NCI-H1930 (cell line): ENCODE measurements at regions not wholly inside any gene's neighbourhood (a gene's known extent, or its start where the extent isn't known, plus 50 kb on each side); places are given as distances from the start of the nearest gene placed in this dataset.
"Not testable (repeated sequence)": the region's sequence is repeated elsewhere in the genome, so short reads cannot be mapped to it uniquely, and the experiment has no call there.

Experiments used
- DNase-seq, 2 experiments: peaks; one replicate each; lab custom pipeline; 2025; lab: John Stamatoyannopoulos, UW

DNA sequence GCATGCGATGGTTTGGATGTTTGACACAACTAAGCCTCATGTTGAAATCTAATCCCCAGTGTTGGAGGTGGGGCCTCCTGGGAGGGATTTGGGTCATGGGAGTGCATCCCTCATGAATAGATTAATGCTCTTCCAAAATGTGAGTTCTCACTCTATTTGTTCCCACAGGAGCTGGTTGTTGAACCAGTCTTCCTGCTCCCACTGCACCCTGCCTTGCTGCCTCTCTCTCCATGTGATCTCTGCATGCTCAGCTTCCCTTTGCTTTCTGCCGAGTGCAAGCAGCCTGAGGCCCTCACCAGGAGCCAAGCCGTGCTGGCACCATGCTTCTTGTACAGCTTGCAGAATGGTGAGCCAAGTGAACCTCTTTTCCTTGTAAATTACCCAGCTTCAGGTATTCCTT is 206.8 kb downstream of the VAPA start:
- DNase-seq, result no peak

DNA sequence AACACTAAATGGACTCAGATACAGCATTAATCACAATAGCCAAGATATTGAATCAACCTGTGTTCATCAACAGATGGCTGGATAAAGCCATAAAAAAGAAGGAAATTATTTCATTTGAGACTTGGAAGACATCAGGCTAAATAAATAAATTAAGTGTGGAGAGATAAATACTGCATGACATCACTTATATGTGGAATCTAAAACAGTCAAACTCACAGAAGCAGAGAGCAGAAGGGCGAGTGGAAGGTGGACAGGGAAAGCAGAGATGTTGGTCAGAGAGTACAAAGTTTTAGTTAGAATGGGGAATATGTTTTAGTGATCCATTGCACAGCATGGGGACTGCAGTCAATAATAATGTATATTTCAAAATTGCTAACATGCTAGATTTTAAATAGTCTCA is 207.2 kb downstream of the VAPA start:
- no peak for DNase-seq

DNA sequence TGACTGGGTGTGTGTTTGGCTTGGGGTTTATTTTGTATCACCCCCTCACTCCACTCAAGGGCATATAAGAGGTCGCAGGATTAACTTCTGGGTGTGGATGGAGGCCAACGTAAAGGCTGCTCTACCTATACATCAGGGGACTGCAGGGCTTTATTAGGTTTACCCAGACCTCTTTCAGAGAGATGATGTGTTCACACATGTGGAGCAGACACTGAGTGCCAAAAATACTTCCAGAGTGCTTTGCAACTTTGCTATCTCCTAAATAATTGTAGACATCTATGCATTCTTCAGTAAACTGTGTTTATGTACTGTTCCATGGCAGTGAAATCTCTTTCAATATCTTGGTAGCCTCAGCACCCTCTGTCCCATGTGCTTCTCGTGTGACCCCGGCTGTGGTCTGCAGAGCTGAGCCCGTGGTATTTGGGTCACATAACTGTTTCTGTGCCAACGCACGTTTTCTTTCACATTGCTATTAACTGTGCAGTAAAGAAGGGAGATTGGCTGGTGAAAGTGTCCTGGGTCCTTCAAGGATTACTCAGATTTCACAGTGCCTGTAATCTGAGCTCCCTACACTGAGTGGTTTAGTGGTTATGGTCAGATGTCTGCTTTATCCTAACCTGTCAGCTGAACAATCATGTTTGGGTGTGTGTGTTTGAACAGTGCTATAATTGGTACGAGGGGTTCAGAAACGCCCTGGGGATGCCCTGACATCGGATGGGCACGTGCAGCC is 208.1 kb downstream of the VAPA start:
- DNase-seq, result peak; percentile 6 to 16

DNA sequence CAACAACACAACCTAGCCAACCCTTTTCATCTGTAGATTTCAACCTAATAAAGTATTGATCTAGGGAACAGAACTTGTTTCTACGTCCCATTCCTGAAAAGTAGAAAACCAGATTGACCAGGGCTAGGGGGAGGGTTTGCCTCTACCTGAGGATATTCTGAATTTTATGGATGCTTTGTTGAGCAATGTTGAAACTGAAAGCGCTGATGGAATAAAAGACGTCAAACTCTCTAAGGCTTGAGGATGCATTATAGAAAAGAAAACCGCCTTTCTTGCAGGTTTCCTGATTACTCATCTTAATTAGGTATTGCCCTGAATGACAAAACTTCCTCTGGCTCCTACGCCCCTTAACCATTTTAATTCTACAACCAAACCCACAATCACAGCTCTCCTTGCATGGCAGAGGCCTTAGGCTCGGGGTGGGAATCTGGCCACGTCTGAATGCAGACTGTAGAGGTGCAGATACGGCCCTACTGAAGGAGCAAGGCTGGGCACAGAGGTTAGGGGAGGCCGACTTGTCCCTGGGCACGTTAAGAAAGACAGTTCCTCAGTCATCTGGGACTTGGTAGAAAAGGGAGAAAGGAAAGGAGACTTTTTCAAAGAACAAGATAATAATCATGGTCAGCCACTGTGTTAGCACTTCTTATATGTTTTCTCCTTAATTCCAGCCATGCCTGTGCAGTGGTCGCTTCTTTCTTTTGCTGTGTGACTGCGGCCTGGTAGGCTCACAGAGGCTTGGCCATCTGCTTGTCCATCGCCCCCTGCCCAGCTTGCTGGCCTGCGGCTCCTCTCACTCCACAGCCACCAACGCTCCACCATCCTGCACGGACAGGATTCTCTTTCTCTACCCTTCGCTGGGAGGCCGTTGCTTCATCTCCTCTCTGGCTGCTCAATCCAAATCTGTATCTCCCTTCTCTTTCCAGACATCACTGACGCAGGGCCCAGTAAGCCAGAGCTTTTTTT is 209.5 kb downstream of the VAPA start:
- DNase-seq, result no peak

DNA sequence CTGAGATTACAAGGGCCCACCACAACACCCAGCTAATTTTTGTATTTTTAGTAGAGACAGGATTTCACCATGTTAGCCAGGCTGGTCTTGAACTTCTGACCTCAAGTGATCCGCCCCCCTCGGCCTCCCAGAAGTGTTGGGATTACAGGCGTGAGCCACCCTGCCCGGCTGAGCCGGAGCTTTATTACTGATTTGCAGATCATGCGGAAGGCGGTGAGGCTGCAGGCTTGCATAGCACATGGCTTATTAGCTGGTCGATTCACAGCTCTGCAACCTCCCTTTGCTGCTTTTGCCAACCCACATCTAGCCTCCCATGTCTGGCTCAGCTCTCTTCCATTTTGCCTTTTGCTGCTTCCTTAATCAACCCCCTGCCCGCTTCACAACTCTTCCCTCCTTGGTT is 210.3 kb downstream of the VAPA start:
- no peak for DNase-seq

DNA sequence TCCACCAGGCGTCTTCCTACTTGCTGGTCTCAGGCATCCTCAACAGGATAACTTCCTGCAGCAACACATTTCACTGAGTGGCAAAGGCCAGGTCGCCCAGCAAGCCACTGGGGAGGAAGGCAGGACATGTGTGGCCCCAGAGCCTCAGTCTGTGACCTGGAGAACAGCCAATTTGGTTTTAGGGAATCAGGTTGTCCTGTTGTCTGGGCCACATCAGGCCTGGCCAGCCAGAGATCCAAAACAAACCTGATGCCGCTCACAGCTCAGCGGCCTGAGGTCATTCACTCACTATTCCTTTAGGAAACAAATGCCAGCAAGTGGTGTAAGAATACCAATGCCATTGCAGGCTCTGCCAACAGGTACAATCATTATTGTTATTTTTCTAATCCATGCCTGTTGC is 210.7 kb downstream of the VAPA start:
- DNase-seq, result no peak

DNA sequence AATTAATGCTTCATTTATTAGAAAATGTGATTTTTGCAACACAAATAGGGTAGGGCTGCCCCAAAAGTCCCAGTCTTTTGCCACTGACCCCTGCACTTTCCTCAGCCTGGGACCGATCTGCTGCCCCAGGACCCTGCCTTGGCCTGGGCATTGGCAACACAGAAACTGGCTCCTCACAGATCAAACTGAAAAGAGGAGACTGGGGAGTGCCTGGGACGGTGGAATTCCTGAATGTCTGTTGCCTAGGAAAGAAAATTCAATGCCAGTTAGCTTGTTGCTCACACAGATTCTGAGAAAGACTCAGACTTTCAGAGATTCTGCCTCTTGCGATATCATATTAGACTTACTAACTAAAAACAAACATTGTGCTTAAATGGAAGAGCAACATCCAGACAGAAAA is 211.2 kb downstream of the VAPA start:
- DNase-seq, result no peak

DNA sequence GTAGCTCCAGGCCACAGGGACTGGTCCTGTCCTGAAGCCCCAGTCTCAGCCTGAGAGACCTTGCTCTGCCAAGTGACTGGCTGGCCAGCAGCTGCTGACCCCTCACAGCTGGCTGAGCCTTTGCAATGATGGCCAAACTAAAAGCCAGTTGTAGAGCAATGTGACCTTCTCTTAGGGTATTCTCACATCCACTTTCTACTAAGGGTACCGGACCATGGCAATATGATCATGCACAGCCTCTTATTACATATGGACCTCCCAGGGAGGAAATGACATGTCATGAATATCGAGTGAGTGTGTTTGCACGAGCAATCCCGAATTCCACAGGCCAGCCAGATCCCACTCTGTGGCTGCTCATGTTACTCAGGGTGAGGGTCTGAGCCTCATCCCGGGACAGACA is 213.9 kb downstream of the VAPA start:
- DNase-seq, result no peak

DNA sequence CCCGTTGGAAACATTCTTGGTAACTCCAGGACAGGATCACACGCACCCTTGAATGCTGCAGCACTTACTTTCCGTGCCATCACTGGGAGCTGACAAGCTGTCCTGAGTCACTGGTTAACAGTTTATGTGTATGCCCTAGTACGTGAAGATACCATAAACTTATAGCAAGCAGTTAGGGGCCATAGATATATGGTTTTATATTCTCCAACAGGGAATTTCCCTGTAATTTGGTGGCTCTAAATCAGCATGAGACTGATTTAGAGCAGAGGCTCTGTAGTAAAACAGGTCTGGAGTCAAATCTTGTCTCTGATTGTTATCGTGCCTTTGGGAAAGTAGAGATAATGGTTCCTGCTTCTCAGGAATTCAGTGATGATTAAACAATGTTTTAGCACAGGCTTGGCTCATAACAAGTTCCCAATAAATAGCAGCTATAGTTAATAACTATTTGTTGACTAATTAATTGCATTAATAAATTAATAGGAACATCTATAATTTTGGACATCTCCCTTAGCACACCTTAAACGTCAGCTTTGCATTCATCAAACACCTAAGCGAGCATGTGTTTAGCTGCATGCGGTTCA is 215.2 kb downstream of the VAPA start:
- no peak for DNase-seq

DNA sequence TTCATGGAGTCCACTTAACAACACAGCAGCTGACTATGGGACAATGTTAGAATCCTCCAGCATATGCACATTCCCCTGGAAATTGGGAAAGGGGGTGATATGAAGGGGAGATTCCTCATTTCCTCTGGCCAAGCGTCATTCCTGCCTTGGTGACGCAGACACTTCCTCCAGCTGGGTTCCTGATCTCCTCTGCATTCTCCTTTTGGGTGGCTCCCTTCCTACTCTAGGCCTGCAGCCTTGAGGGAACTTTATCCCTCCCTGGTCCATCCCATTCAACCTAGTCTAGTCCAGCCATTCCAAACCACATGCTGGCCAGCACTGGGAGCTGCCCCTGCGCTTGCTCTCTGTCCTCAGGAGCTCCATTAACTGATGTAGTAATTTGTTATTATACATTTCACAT is 216.8 kb downstream of the VAPA start:
- no peak for DNase-seq

DNA sequence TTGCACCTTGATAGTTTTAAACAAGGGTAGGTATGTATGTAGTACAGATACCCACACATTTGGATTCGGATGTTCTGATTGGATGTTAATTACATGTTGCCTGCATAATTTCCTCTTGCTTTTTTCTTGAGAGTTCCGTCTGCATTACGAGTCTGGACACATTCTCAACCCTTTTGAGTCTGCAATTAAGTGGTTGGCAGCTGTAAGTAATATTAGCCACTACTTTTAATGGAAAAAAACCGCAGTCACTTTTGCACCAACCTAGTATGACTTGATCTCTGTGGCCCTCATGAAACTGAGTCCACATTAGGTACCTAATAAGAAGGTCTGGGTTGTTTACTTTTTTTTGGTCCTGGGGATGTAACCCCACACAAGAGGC is 217.3 kb downstream of the VAPA start:
- DNase-seq, result no peak

DNA sequence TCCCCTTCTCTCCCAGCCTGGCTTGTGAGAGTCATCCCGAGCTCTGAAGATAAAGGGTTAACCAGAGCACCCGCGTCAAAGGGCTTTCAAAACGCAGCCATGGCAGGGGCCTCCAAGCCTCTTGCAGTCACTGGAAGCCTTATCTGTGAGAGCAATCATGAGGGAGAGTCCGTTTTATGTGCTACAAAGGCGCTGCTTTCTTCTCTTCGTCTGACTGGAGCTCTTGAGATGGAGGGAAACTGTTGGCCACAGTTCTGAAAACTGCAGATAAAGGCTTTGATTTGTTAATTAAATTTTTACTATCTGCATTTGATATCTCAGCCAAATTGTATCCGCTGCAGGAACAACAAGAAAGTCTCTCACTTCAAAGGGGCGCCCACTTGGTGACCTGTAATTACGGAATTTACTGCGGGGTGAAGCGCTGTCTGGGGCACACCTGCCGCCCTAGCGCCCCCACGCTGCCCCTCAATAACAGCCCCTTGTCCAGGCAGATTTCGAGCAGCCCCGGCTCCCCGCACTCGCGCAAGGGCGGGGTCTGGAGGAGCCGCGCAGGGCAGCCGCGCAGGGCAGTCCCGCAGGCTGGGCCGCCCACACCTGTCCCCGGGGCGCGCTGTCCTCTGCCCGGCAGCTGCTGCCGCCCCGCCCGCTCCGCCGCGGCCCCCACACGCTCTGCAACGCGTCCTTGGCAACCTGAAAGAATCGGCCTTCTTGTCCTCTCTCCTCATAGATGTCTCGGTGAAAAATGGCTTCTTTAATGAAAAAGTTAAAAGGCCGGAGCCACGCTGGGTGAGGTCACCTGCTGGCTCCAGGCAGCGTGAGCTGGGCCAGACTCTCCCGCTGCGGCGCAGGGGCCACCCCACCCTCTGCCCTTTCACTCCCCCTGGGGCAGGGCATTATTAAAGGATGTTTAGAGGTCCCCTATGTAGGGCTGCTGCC is 217.9 kb downstream of the VAPA start:
- no peak for DNase-seq

DNA sequence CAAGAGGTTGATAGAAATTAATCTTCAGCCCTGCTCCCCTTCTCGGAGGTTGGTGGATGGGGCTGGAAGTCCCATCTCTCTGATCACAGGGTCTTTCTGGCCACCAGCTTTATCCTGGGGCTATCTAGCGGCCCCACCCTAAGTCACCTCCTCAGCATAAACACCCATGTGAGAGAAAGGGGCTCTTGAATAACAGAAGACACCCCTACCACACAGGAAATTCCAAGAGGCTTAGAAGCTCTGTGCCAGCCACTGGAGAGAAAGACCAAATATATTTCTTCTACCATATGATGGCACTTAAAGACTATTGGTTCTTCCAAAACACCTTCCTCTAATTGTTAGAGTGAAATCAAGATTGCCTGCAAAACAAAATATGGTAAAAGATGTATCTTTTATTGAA is 219.7 kb downstream of the VAPA start:
- DNase-seq, result no peak

DNA sequence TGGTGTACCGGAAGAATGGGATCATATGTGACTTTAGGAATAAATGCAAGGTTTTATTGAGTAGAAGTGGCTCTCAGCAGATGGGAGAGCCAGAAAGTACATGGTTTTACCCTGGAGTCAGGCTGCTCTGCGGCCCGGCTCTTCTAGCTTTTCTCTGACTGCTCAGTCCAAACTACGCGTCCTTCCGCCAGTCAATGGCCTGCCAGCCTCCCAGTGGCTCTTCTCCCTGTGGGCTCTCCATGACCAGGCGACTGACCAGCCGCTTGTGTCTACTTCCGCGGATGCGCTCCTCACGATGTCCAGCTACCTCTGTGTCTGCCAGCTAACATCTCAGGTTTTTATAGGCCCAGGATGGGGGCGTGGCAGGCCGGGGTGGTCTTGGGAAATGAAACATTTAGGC is 220.4 kb downstream of the VAPA start:
- no peak for DNase-seq

DNA sequence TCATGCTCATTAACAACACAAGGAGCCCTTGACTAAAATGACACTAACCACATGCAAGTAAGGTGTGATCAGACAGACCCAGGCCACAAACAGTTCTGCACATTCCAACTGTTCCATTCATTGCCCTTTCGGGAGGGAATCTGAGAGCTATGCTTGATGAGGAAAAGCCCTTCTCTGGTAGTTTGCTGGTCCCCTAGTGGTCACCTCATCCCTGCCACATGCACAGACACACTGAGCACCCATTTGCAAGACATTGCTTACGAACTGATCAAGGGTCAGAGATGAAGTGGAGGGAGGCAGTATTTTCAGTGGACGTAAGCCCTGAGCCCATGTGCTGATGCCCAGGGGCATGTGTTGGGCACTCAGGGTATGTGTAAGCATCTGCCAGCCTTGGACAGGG is 220.9 kb downstream of the VAPA start:
- DNase-seq, result not testable (repeated sequence)

DNA sequence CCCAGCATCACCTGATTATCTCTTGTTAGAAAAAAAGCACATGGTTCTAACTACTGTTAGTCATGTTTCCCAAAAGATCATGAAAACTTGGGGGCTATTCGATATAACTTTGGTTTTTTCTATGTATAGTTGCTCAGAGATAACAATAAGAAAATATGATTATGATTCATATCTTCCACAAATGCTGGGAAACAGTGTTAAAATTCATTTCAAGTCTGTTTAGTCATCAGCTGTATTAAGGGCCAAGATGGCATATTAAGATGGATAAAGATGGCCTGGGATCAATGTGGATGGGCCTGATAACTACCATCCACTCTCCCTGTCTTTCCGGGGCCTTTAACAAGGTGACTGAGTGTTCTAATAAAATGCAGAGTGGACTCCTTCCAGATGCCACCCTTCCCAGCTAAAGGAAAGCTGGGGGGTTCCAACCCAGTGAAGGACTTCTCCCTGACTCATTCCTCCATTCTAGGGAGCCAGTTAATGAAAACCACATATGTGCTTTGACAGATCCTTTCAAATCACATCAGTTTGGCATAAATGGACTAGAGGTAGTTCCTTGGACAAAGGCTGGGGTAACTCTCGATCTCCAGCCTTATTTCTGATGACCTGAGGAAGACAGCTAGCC is 221.6 kb downstream of the VAPA start:
- DNase-seq, result no peak

DNA sequence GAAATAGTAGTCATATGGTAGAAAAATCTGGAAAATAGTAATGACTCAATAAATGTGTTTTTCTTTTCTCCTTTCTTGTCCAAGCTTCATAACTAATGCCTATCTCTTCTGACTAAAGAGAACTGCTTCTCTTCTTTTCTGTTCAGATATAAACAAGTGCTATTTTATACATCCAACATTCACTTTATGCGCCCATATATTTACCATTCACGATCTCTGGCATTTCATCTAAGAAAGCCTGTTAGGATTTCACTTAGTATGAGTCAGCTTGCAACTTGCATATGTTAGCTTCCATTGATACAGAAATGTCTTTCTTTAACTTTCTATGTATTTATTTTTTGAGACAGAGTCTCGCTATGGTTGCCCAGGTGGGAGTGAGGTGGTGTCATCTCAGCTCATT is 224.9 kb downstream of the VAPA start:
- no peak for DNase-seq

DNA sequence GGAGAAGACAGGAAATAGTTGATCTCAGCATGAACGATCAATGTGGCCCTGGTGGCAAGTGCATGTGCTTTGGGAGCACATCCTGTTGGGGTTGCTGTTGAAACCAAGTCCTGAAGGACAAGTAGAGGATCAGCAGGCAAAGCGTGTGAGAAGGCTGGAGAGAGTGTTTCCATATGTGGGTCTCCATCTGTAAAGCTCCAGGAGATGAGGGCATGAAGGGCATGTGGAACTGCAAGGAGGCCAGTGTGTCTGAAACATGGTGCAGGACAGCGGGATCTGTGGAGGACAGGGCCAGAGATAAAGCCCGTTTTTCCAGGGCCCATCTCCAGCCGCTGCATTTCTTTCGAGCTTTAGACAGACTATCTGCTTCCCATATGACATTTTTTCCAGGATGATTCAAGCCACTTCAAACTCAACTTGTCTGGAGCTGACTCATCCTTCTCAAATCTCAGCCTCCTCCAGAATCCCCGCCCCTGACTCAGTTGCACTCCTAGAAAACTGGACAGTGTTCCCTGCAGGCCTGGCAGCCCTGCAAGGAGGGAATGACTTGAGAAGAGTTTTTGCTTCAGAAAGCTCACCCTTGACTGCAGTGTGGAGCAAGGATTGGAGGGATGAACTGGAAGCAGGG is 226.1 kb downstream of the VAPA start:
- no peak for DNase-seq

DNA sequence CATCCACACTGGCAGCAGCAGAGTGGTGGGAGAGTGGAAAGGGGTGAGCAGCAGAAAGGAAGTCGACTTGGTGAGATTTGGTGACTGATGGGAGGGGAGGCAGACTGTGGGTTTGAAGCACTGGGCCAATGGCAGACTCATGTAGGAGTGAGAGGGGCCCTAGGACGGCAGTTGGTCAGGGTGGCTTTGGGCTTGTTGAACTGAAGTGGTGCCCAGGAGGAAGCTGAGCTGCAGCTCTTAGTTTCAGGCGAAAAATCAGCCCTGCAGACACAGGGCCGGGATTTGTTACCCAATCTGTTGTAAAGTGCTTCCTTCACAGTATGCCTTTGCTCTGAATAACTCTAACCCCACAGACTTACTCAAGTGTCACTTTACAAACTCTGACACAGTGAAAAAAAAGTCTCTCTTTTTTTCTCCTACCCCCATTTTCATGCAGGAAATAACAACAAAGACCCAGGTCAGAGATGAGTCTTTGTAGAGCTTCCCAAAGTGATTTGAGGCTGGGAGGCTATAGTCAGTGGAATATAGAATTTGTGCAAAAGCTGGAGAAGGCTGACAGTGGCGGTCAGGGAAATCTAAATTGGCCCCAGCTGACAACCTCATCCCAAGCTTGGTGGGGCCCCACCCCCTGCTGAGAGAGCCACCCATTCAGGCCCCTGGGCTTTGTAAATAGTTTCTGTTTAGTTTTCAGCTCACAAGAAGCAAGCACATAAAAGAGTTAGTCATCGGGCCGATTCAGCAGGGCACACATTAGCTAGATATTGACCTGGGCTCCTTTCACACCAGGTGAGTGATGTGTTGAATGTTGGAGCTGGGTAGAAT is 226.9 kb downstream of the VAPA start:
- DNase-seq, result no peak

DNA sequence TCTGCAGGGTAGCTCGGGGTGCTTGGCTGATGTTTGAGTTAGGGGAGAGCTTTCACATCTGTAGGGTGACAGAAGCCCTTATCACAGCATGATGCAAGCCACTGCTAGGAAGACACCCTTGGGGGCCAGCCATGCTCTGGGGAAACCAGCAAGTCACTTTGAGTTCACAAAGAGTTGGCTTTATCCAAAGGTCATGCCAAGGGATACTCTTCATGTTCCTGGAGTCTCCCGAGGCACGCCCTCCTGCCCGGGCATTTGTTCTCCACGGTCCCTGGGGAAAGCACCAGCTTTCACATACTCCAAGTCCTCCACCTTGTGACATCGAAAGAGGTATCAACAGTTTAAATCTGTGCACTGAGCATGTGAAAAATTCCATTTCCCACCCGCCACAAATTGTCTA is 227.7 kb downstream of the VAPA start:
- DNase-seq, result no peak
